HG03354 (cell line): ENCODE measurements at regions not wholly inside any gene's neighbourhood (a gene's known extent, or its start where the extent isn't known, plus 50 kb on each side); places are given as distances from the start of the nearest gene placed in this dataset.

Experiments
- ATAC-seq: cut with Tn5 transposase; IDR thresholded peaks from one replicate; pipeline ENCODE4 v1.9.1; 2021; ENCODE audit warnings: mild to moderate bottlenecking; ENCODE audit not compliant: unreplicated experiment, poor library complexity, severe bottlenecking

DNA sequence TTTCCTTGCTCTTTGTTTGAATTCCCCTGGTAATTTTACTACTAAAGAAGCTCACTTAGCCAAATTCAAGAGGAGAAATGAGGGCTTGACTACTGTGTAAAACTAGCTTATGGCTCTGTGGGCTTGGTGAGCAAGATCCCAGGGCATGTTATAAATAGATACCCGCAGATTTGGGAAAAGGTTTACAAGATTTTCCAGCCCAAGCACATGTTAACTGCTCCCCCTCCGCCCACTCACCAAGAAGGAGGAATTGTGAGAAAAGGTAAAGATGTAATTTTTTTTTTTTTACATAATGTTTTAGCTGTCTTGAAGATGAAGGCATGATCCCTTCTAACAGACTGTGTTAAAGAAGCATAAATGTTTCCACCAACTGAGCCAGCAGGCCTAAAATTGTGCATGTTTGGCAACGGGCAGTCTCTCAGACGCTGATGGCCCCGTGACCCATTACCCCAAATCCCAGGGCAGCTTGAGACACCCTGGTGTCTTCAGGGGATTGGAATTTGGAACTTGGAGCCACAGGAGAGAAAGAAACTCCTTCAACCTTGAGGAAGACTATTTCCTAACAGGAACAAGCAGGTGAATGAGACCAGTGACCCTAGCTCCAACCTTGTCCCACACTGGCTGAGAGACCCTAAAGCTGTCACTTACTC is 429.8 kb upstream of the CELF2 start:
- no peak for ATAC-seq

DNA sequence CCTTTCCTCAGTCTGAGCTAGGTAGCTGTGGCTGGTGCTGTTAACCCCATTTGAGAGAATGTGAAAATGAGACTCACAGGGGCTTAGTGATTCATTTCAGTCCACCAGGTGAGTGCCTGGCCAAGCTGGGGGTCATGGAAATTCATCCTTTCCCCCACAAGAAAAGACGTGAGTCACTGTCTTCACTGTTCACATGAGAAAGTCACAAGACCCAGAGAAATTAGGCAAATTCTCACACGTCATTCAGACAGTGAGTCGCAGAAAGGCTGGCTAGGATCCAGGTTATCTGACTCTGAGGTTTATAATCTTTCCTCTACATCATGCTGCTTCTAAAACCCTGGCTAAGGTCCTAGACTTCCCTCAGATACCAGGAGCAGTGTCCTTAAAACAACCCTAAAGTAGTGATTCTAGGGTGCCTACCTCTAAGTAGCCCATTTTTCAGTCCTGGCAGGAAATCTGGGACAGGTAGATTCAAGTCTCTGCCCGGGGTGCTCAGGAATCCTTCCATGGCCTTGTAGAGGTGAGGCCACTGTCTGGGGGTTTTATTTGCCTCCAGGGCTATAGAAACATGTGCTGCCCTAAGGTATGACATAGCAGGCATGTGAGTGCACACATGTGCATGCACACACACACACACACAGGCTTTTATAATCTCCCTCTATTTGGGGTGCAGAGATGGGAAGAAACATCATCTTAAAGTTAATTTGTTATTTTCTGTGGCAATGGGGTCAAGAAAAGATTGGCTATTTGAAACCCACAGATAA is 427.9 kb upstream of the CELF2 start:
- ATAC-seq = peak; percentile 59

- no peak for ATAC-seq
Observed at GRCh38 chr10:10591715-10592341, 425.8 kb upstream of the CELF2 start.

DNA sequence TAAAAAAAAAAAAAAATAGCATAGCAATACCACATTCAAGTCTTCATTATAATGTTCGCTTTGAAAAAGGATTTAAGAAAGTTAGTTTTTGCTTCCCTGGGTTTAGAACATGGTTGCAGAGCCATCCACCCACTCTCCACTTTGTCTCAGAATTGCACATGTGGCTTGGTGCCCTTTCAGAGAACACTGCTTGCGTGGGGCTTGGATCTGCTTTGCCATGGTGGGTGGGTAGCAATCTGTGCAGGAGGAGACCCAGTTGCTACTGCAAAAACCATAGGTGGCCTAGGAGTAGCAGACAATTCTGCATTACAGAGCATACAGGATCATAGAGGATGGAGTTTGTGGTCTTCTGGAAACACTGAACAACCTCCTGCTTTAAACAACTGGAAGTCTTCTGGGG is 421.4 kb upstream of the CELF2 start:
- ATAC-seq = no peak

DNA sequence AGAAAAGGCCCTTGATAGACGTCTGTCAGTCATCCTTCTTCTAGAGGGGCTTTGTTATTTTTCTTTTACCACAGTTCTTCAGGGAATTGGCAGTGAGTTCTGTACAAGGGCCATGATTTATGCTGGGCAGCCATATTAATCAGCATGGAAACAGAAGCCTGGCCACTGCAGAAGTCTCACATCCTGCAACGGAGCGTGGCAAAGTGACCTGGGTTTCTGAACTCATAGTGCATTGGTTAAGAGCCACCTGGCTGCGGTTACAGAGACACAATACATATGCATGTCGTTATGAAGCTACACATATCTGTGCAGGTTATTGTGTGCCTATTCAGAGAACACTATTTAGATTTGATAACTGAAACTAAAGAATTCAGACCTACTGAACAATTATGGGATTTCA is 419.4 kb upstream of the CELF2 start:
- ATAC-seq = no peak

- no peak for ATAC-seq
Observed at GRCh38 chr10:10600004-10600403, 417.7 kb upstream of the CELF2 start.

DNA sequence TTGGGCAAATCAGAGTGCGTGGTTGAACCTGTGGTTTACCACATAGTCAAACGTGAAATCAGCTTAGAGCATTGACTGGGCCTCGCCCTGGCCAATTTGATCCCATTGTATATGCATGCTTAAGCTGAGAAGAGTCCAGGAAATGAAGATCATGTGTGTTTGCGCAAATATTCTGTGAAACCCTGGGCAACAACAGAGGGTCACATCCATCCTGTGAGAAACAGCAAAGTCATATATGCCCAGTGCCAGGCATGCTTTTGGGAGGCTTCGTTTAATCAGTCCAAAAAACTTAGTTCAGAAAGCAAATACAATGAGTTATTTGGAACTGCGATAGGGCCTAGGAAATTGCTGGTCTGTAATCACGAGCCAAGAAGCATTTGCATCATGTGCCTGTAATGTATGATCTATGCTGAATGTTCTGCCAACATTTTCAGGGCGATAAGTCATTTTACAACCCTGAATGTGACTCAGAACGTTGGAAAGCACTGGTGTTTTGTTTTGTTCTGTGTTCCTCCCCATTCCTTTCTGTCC is 412.1 kb upstream of the CELF2 start:
- ATAC-seq = no peak

- no peak for ATAC-seq
Observed at GRCh38 chr10:10609379-10609955, 408.2 kb upstream of the CELF2 start.

DNA sequence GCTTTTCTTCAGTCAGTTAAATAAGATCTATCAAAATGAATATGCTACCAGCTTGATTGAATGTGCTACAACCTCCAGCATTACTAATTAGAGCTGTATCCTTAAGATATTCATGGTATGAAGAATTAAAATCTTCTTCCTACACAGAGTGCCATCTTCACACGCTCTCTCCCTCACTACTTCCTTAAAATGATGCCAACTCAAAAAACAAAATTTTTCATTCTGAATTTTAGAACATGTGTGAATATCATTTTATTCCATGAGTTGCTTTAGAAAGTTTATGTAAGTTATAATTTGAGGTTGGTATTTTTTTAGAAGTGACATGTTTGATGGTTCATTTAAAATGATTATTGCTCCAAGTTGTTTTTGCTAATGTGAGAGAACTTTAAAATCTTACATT is 407.5 kb upstream of the CELF2 start:
- no peak for ATAC-seq

DNA sequence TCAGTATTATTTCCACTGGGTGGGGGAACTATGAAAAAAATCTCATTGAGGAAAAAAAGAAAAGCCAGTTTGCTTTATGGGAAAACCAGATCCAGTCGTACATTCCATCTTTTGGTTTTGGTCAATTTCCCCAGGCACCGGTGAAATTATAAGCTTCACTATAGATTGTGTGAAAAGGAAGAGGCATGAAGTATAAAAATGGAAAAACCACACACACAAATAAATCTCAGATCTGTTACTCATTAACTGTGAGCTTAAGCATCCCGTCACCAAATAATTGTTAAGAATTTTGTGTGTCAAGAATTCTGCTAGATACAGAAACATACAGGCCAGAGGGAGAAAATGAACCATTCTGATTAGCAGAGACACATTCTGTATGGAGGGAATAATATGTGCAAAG is 405.5 kb upstream of the CELF2 start:
- no peak for ATAC-seq

- no peak for ATAC-seq
Observed at GRCh38 chr10:10613656-10614244, 403.9 kb upstream of the CELF2 start.

DNA sequence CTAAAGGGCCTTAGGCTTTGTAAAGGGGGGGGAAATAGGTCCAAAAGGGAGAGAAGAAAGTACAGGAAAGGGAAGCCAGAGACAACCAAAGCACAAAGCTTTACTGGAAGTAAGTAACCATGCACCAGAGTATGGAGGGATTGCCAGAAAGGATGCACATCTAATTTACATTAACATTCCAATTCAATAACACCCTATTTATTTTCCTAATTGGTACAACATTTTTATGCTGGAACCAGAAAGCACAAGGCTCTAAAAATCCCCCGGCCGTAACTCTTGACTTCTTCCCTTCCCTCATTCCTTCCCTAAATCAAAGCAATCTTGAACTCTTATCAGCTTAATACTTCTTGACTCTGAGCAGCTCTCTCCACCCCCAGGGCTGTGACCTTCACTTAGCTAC is 400.0 kb upstream of the CELF2 start:
- ATAC-seq = no peak

DNA sequence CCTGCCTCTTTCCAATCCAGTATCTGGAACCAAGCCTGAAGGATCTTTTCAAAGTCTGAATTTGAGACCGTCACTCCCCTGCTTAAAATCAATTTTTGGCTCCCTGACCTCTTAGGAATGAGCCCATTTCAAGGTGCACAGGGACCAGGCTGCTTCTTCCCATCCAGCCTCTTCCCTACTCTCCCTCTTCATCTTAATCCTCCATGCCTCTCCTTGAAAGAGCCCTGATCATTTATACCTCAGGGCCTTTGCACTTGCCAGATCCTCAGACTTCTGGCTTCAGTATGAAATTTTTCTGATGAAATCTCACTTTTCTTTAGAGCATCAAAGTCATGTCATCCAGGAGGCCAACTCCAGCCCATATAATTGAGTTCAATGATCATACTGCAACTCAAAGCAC is 399.5 kb upstream of the CELF2 start:
- ATAC-seq = no peak

DNA sequence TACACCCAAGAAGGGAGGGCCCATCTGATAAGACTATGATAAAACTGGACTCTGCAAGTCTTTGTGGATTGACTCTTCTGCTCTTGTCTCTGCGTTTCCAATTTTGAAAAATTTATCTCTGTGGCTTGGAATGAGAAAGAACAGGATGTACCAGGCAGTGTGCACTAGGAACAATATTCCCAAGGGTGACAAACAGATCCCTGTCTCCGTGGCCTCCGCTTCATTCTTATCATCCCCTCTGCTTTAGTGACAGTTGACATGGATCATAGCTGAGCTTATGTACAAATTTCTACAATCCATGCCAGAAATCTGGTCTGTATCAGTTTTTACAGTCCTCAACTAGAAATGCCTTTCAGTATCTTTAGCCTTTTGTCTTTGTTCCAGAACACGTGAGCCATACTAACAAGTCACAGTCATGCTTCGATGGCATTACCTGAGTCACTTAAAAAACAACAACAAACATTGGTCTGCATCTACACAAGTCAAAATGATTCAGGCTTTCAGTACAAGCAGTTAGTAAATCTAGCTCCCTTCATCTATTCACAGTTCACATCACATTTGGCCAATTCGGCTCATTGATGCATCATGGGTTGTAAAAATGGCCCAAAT is 393.6 kb upstream of the CELF2 start:
- no peak for ATAC-seq

- ATAC-seq = no peak
Observed at GRCh38 chr10:10624567-10624962, 393.1 kb upstream of the CELF2 start.

DNA sequence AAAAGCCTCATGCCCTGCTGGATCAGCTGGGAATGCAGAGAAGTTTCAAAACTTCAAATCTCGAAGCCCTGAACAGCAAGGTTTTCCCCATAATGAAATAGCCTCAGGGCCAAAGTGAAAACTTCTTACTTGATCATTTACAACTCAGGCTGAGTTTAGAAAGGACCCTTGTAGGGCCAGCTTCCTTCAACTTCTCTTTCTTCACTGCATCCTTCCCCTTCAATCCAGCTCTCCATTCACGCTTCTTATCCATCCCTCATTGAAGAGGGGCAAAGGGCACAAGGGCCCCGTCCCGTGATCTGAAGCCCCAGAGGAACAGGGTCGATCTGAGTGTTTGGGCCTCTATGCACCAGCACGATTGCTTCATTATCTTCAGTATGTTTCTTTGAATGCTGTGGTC is 392.2 kb upstream of the CELF2 start:
- ATAC-seq = no peak

GRCh38 chr10:10626734-10627133 is 390.9 kb upstream of the CELF2 start:
- ATAC-seq = no peak

GRCh38 chr10:10627414-10627813 is 390.3 kb upstream of the CELF2 start:
- no peak for ATAC-seq

DNA sequence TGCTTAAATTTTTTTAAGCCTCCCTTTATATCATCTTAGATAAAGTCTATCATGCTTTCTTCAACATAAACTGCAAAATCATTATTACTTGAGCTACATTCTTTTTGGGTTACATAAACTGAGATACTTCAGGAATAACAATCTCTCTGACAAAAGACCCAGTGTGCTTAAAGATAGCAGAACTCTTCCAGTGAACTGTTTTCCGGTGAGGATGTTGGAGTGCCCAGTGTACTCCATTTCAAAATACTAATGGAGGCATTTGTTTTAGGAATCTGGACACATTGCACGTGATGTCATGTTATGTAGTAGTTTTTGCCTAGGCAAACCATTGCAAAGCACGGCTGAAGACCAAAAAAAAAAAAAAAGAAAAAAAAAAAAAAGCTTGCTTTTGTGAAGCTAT is 388.2 kb upstream of the CELF2 start:
- no peak for ATAC-seq

GRCh38 chr10:10630281-10630680 is 387.4 kb upstream of the CELF2 start:
- ATAC-seq = no peak
